Thyroid gland (tissue), 4 donors: ENCODE measurements at regions not wholly inside any gene's neighbourhood (a gene's known extent, or its start where the extent isn't known, plus 50 kb on each side); places are given as distances from the start of the nearest gene placed in this dataset.

ENCODE experiments used
- DNase-seq, 2 donors: peaks; one replicate each; pipeline ENCODE4 v3.0.0-alpha.2; 2019
- H3K27ac ChIP-seq, 3 donors: fragments of 200-600 bp; sonication (generic); 1 replicate in 2 of 3; 2 replicates in 1 of 3; pipeline ENCODE4 v1.5.1; 2016 to 2019; ENCODE audit warnings: mild to moderate bottlenecking in 1 of 3, moderate library complexity in 1 of 3
- H3K27me3 ChIP-seq: fragments of 200-600 bp; sonication (generic); one replicate; pipeline ENCODE4 v1.5.1; 2019
- H3K36me3 ChIP-seq, 2 donors: fragments of 200-600 bp; sonication (generic); one replicate each; pipeline ENCODE4 v1.5.1; 2016 to 2019
- H3K4me1 ChIP-seq, 2 donors: fragments of 200-600 bp; sonication (generic); one replicate each; pipeline ENCODE4 v1.5.1; 2017 to 2019
- H3K4me3 ChIP-seq, 3 donors: fragments of 200-600 bp; sonication (generic); replicated peaks in 1 of 3; 1 replicate in 2 of 3; 2 replicates in 1 of 3; pipeline ENCODE4 v1.5.1; 2016; ENCODE audit warnings: mild to moderate bottlenecking in 1 of 3
- H3K9me3 ChIP-seq: fragments of 200-600 bp; sonication (generic); one replicate; pipeline ENCODE4 v1.5.1; 2017
- CTCF ChIP-seq, 6 experiments: fragments of 200-600 bp in 3 of 6; fragments of 450-650 bp in 3 of 6; sonication (generic) in 3 of 6; IDR thresholded peaks; one replicate each; pipeline ENCODE4 v1.5.1; 2016 to 2019; ENCODE audit warnings: antibody characterized with exemption in 6 of 6, mild to moderate bottlenecking in 2 of 6, inconsistent platforms in 1 of 6, moderate library complexity in 1 of 6
- POLR2A ChIP-seq, 2 donors: fragments of 450-650 bp; IDR thresholded peaks; one replicate each; pipeline ENCODE4 v1.6.1; 2017; ENCODE audit warnings: antibody characterized with exemption in 2 of 2, mild to moderate bottlenecking in 2 of 2, moderate library complexity in 1 of 2
- WGBS, 2 donors: methylation state at CpG; one replicate each; pipeline ENCODE4 v1.1.5; 2017; 5-methylcytosine and 5-hydroxymethylcytosine counted together
- intact Hi-C: fragments of 100-400 bp; cut with DNase I; formaldehyde crosslinking; loops from one replicate; pipeline ENCODE4 v1.15.1; 2023

DNA sequence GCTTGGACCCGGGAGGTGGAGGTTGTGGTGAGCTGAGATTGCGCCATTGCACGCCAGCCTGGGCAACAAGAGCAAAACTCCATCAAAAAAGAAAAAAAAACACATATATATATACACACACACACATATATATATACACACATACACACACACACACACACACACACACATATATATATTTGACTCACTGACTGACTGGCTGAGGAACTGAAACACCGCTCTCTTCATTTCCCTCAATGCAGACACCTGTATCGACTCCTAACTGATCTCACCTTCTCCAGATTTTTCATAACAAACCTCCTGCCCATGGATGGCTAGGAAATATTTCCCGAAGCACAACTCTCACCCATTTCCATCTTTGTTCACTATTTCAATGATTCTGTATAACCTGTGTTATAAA lies 140.7 kb upstream of the ANO3 start:
- H3K4me3 ChIP-seq = no peak overlapping the region
- no peaks in the 10 kb centered on the region for H3K4me1 ChIP-seq
- H3K27ac ChIP-seq = no peak overlapping the region
- H3K9me3 ChIP-seq = no peaks in the 10 kb centered on the region
- TF ChIP-seq CTCF (IDR thresholded peaks at IDR 0.05) = no peak
- TF ChIP-seq POLR2A (IDR thresholded peaks at IDR 0.05) = no peak
- intact Hi-C loops = no loop called here
- no peaks in the 10 kb centered on the region for H3K27me3 ChIP-seq
- no peaks in the 10 kb centered on the region for H3K36me3 ChIP-seq
- WGBS, 2 donors = 93 to 96% methylated on average over 6 of the region's 6 CpGs
- DNase-seq = no peak

GRCh38 chr11:26193694-26194365 lies 138.1 kb upstream of the ANO3 start:
- Histone ChIP-seq H3K27ac (no peak overlapping the region), H3K36me3 (no peaks in the 10 kb centered on the region), H3K4me1 (no peaks in the 10 kb centered on the region), H3K27me3 (no peaks in the 10 kb centered on the region), H3K9me3 (no peaks in the 10 kb centered on the region), H3K4me3 (no peak overlapping the region)
- intact Hi-C loops = no loop called here
- TF ChIP-seq CTCF (IDR thresholded peaks at IDR 0.05) (no peak), POLR2A (IDR thresholded peaks at IDR 0.05) (no peak)
- DNase-seq = no peak

GRCh38 chr11:26194881-26195280 lies 137.0 kb upstream of the ANO3 start:
- Histone ChIP-seq H3K27ac (no peak overlapping the region), H3K36me3 (no peaks in the 10 kb centered on the region), H3K9me3 (no peaks in the 10 kb centered on the region), H3K4me1 (no peaks in the 10 kb centered on the region), H3K4me3 (no peak overlapping the region), H3K27me3 (no peaks in the 10 kb centered on the region)
- intact Hi-C loops = no loop called here
- 64 to 70% methylated on average over 1 of the region's 1 CpG for WGBS, 2 donors
- no peak for TF ChIP-seq POLR2A (IDR thresholded peaks at IDR 0.05)
- no peak for TF ChIP-seq CTCF (IDR thresholded peaks at IDR 0.05)
- no peak for DNase-seq

DNA sequence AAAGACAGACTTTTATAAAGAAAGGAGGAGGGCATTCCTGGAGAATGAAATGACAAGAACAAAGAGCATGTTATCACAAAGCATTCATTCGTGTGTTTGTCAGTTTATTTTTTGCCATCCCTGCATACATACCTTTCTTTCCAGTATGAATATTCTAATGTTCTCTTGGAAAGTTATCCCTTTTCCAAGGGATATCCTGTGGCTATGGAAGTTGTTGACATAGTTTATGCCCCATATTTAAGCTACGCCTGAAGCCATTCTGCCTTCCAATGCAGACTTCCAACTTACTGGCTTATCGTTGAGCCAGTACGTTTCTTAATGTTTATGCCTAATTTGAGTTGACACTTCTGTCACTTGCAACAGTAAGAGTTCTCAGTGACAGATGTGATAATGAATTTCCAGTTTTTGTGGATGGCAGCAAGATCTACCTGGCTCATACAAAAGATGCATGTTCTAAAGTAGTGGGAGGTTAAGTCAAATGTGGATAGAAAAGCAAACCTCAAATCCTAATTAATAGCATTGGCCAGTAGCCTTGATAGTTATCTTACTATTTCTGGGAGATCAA lies 133.3 kb upstream of the ANO3 start:
- Histone ChIP-seq H3K36me3 (no peaks in the 10 kb centered on the region), H3K27me3 (no peaks in the 10 kb centered on the region), H3K4me3 (no peak overlapping the region), H3K4me1 (no peaks in the 10 kb centered on the region), H3K9me3 (no peaks in the 10 kb centered on the region), H3K27ac (no peak overlapping the region)
- no peak for TF ChIP-seq CTCF (IDR thresholded peaks at IDR 0.05)
- no peak for DNase-seq
- intact Hi-C loops = no loop called here
- 84 to 92% methylated on average over 4 of the region's 4 CpGs for WGBS, 2 donors

DNA sequence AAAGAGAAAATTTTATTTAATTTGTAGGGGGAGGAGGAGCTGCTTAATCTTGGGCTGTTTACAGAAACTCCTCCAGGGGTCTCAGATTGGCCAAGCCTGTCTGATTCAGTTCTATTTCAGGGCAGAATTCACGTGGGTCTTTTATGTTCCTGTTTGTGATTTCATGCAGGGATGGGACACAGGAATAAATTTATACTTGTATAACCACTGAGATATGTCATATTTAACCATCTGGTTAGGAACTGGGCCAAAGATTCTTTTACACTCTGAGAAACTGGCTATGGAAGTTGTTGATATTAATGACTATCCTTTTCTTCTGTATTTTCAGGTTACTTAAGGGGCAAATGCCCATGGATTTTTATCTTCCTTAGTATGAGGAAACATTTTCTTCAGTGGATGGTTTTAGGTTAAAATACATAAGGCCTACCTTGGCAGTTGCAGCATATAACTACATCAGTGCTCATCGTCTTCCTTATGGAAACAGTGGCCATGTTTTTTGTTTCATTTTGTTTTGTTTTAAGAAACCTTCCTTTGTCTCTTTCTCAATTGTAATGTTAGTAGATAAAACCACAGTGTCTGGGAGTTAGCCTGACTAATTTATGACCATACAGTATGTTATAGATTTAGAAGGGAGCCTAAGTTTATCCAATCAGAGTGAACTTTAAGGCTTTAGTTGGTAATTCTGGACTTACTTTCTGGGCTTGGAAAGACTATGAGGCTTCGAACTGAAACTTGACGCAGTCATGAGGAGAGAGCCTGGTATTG lies 132.4 kb upstream of the ANO3 start:
- no peak overlapping the region for H3K4me3 ChIP-seq
- H3K9me3 ChIP-seq = no peaks in the 10 kb centered on the region
- no peaks in the 10 kb centered on the region for H3K36me3 ChIP-seq
- no peaks in the 10 kb centered on the region for H3K27me3 ChIP-seq
- intact Hi-C loops = no loop called here
- no peaks in the 10 kb centered on the region for H3K4me1 ChIP-seq
- H3K27ac ChIP-seq = no peak overlapping the region
- no peak for DNase-seq
- WGBS, 2 donors = 81 to 83% methylated on average over 4 of the region's 4 CpGs
- TF ChIP-seq POLR2A (IDR thresholded peaks at IDR 0.05) = no peak
- no peak for TF ChIP-seq CTCF (IDR thresholded peaks at IDR 0.05)
